Calu3 (cell line): ENCODE measurements at regions not wholly inside any gene's neighbourhood (a gene's known extent, or its start where the extent isn't known, plus 50 kb on each side); places are given as distances from the start of the nearest gene placed in this dataset.

ENCODE experiments used
- BruUV-seq: library from RNA; stranded (reverse); fragments of 400-500 nt; replicated peaks from 2 replicates; lab custom pipeline; 2021; lab: Mats Ljungman, UMichigan
- CTCF ChIA-PET: fragments of 300-600 bp; sonication (Branson Sonifier 250); formaldehyde crosslinking; loops from one replicate; lab custom pipeline; 2022; ENCODE audit warnings: antibody characterized with exemption; lab: Charles Lee
- DNase-seq: peaks from one replicate; pipeline ENCODE4 v3.0.0; 2022
- H3K27ac Mint-ChIP-seq: one replicate; pipeline ENCODE4 v1.8.0; 2022; ENCODE audit warnings: mixed read lengths; ENCODE audit not compliant: unreplicated experiment
- H3K27me3 Mint-ChIP-seq: one replicate; pipeline ENCODE4 v1.8.0; 2022; ENCODE audit warnings: mixed read lengths; ENCODE audit not compliant: unreplicated experiment
- H3K36me3 Mint-ChIP-seq: one replicate; pipeline ENCODE4 v1.8.0; 2022; ENCODE audit warnings: mild to moderate bottlenecking, moderate library complexity, mixed read lengths; ENCODE audit not compliant: insufficient read depth, unreplicated experiment
- H3K4me1 Mint-ChIP-seq: one replicate; pipeline ENCODE4 v1.8.0; 2022; ENCODE audit warnings: mild to moderate bottlenecking, low read depth, mixed read lengths; ENCODE audit not compliant: unreplicated experiment
- H3K4me3 Mint-ChIP-seq: one replicate; pipeline ENCODE4 v1.8.0; 2022; ENCODE audit warnings: mild to moderate bottlenecking, low read depth, moderate library complexity, mixed read lengths; ENCODE audit not compliant: unreplicated experiment
- H3K9me3 Mint-ChIP-seq: one replicate; pipeline ENCODE4 v1.8.0; 2022; ENCODE audit warnings: low read depth, mixed read lengths; ENCODE audit not compliant: unreplicated experiment
- intact Hi-C: fragments of 100-400 bp; cut with micrococcal nuclease; formaldehyde crosslinking; loops from one replicate; pipeline ENCODE4 v1.10.0; 2022; ENCODE audit not compliant: unreplicated experiment
- TF ChIP-seq, protein P1 (sequence below): fragments of 200-600 bp; IDR thresholded peaks from one replicate; pipeline ENCODE4 v1.8.0; 2022; ENCODE audit warnings: antibody characterized with exemption; ENCODE audit not compliant: unreplicated experiment

DNA sequence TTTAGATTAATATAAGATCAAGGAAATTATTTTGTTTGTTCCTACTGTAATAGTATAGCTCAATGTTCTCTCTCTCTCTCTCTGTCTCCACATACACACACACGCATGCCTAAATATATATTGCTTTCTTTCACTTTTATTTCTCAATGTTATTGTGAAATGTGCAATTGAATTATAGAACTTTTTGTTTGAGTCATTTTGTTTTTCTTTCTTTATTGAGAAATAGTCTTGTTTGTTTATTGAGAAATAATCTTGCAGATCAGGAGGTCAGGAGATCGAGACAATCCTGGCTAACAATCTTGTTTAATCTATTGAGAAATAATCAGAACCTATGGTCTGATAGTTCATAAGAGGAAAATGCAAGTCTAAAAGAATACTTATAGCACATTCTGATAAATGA lies 1581.3 kb downstream of the EFNB2 start:
- no peaks in the 10 kb centered on the region for H3K9me3 Mint-ChIP-seq
- CTCF ChIA-PET = no interaction called here
- DNase-seq = no peak
- no peaks in the 10 kb centered on the region for H3K27me3 Mint-ChIP-seq
- TF ChIP-seq, protein P1, sequence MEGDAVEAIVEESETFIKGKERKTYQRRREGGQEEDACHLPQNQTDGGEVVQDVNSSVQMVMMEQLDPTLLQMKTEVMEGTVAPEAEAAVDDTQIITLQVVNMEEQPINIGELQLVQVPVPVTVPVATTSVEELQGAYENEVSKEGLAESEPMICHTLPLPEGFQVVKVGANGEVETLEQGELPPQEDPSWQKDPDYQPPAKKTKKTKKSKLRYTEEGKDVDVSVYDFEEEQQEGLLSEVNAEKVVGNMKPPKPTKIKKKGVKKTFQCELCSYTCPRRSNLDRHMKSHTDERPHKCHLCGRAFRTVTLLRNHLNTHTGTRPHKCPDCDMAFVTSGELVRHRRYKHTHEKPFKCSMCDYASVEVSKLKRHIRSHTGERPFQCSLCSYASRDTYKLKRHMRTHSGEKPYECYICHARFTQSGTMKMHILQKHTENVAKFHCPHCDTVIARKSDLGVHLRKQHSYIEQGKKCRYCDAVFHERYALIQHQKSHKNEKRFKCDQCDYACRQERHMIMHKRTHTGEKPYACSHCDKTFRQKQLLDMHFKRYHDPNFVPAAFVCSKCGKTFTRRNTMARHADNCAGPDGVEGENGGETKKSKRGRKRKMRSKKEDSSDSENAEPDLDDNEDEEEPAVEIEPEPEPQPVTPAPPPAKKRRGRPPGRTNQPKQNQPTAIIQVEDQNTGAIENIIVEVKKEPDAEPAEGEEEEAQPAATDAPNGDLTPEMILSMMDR = no peak
- H3K27ac Mint-ChIP-seq = no peak overlapping the region
- intact Hi-C loops = no loop called here
- H3K36me3 Mint-ChIP-seq = no peaks in the 10 kb centered on the region
- H3K4me3 Mint-ChIP-seq = no peak overlapping the region
- no TSS peak for BruUV-seq
- H3K4me1 Mint-ChIP-seq = no peaks in the 10 kb centered on the region

DNA sequence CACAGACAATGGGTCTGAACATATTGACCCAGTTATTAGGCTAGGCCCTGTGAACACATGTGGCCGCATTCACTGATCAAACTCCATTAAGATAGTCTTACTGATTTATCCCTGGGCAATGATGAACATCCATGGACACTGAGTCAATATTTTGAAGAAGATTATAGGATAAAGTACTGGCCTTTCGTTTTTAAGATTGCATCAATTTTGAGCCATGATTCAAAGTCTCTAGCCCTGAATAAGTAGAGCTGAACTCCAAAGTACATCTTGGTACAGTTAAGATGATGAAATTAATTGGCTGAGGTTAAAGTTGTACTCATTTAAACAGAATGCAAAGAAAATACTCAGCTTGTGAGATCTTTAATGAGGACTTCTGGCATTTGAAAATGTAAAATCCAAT lies 1581.9 kb downstream of the EFNB2 start:
- intact Hi-C loops = no loop called here
- H3K4me1 Mint-ChIP-seq = no peaks in the 10 kb centered on the region
- BruUV-seq = no TSS peak
- no peak for DNase-seq
- H3K4me3 Mint-ChIP-seq = no peak overlapping the region
- no peaks in the 10 kb centered on the region for H3K9me3 Mint-ChIP-seq
- TF ChIP-seq, protein P1 = no peak
- CTCF ChIA-PET = no interaction called here
- H3K27me3 Mint-ChIP-seq = no peaks in the 10 kb centered on the region
- H3K27ac Mint-ChIP-seq = no peak overlapping the region
- H3K36me3 Mint-ChIP-seq = no peaks in the 10 kb centered on the region

DNA sequence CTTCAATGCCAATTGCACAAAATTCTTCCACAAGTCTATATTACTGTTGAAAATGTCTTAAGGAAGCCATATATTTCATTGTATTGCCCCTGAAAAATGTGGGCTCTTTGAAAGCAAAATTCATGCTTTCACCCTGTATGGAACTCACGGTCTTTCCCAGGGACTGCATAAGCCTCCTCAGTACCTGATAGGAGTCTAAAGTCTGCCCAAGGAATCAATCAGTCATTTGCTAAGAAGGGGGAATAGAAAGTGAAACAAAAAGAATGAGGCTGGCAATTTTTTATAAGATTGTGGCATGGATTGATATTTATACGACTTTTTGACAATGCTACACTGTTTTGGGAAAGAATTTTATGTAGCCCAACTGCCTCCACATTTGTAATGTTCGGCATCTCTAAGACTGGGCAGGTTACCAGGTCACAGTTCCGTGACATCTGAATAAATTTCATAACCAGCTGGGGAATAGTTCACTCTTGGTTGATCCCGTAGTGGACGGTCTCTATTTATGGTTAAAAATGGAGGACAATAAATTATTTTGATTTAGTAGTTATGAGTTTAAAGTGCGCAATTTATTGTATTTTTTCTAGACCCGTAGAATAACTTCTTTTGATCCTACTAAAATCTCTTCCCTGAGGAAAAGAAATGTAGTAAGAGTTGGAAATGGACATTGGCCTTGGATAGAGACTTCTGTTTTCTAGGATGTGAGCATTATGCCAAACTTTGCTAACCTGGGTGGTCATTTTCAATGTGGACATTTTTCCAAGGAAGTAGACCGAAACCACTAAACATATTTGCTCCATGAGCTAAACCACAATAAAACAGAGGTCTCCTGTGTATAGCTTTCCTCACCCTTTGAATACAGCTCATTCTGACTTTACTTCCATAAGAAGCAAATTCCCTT lies 1585.4 kb downstream of the EFNB2 start:
- BruUV-seq = no TSS peak
- H3K4me1 Mint-ChIP-seq = no peaks in the 10 kb centered on the region
- TF ChIP-seq, protein P1 = no peak
- no peaks in the 10 kb centered on the region for H3K36me3 Mint-ChIP-seq
- H3K27ac Mint-ChIP-seq = no peak overlapping the region
- intact Hi-C loops = no loop called here
- no peaks in the 10 kb centered on the region for H3K27me3 Mint-ChIP-seq
- no peak overlapping the region for H3K4me3 Mint-ChIP-seq
- CTCF ChIA-PET = no interaction called here
- H3K9me3 Mint-ChIP-seq = no peaks in the 10 kb centered on the region
- no peak for DNase-seq

DNA sequence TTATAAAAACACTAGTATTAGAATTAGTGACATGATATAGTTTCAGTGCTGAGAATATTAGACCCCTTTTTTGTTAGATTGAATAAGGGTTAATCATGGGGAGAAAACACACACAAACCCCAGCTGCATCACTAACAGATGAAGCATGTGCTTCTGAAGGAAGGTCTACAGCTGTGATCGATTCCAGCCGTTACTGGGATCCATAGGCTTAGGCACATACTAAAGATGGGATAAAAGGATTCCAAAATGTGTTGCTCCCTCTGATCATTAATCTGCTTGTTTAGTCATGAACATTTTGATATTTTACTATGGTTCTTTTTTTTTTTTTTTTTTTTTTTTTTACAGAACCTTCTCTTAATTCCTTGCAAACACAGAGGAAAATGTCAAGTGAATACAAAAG lies 1591.3 kb downstream of the EFNB2 start:
- H3K4me3 Mint-ChIP-seq = no peak overlapping the region
- CTCF ChIA-PET = no interaction called here
- no peak for DNase-seq
- BruUV-seq = no TSS peak
- no peaks in the 10 kb centered on the region for H3K9me3 Mint-ChIP-seq
- no peaks in the 10 kb centered on the region for H3K27me3 Mint-ChIP-seq
- no peaks in the 10 kb centered on the region for H3K36me3 Mint-ChIP-seq
- H3K27ac Mint-ChIP-seq = no peak overlapping the region
- TF ChIP-seq, protein P1 = no peak
- intact Hi-C loops = no loop called here
- H3K4me1 Mint-ChIP-seq = no peaks in the 10 kb centered on the region
